GM12891 (cell line): ENCODE measurements at regions not wholly inside any gene's neighbourhood (a gene's known extent, or its start where the extent isn't known, plus 50 kb on each side); places are given as distances from the start of the nearest gene placed in this dataset.

ENCODE experiments used
- POLR2A ChIP-seq: IDR thresholded peaks from 2 replicates; pipeline ENCODE4 v1.6.1; 2011; ENCODE audit warnings: low read depth, low read length, control low read depth
- POLR2AphosphoS5 ChIP-seq: IDR thresholded peaks from 2 replicates; pipeline ENCODE4 v1.6.1; 2011; ENCODE audit warnings: low read depth, low read length, control low read depth
- SPI1 ChIP-seq: IDR thresholded peaks from 2 replicates; pipeline ENCODE4 v1.6.1; 2011; ENCODE audit warnings: low read depth, low read length, control low read depth
- TAF1 ChIP-seq: IDR thresholded peaks from 2 replicates; pipeline ENCODE4 v1.6.1; 2011; ENCODE audit warnings: low read depth, low read length, control low read depth

GRCh38 chr12:89906824-89907223, 198.2 kb upstream of the ATP2B1 start:
- TF ChIP-seq POLR2A (no peak), SPI1 (no peak), POLR2AphosphoS5 (no peak), TAF1 (no peak)
